H1 (cell line): ENCODE measurements at regions not wholly inside any gene's neighbourhood (a gene's known extent, or its start where the extent isn't known, plus 50 kb on each side); places are given as distances from the start of the nearest gene placed in this dataset.

ENCODE experiments used
- CTCF ChIA-PET: fragments of 300-600 bp; sonication (Branson Sonifier 250); formaldehyde crosslinking; loops from one replicate; lab custom pipeline; 2021; ENCODE audit not compliant: partially characterized antibody; lab: Charles Lee
- POLR2A ChIA-PET: fragments of 300-600 bp; sonication (Branson Sonifier 250); formaldehyde crosslinking; loops from one replicate; lab custom pipeline; 2021; ENCODE audit warnings: inconsistent platforms; ENCODE audit not compliant: partially characterized antibody; lab: Charles Lee
- DNase-seq, 2 experiments: peaks; one replicate each; pipeline versions ENCODE4 v3.0.0 to v3.0.0-alpha.2; 2010 to 2022; ENCODE audit warnings: low spot score in 2 of 2, low read depth in 1 of 2, mixed read lengths in 1 of 2
- FAIRE-seq: peaks from 2 replicates; lab custom pipeline; 2011; peaks lifted over from hg19 to GRCh38; lab: Jason Lieb, UNC
- H2AFZ ChIP-seq: 2 replicates; pipeline ENCODE4 v1.8.1; 2012; ENCODE audit warnings: low read length, inconsistent platforms
- H2AK5ac ChIP-seq: 2 replicates; pipeline ENCODE4 v1.6.1; 2013; ENCODE audit warnings: low read depth, low read length
- H2BK120ac ChIP-seq: replicated peaks from 2 replicates; pipeline ENCODE3; 2013; ENCODE audit warnings: low read depth, low read length, inconsistent platforms
- H2BK12ac ChIP-seq: 2 replicates; pipeline ENCODE4 v1.6.1; 2013; ENCODE audit warnings: low read depth, low read length
- H2BK15ac ChIP-seq: 2 replicates; pipeline ENCODE4 v1.6.1; 2013; ENCODE audit warnings: low read length
- H2BK20ac ChIP-seq: 2 replicates; pipeline ENCODE4 v1.6.1; 2013; ENCODE audit warnings: low read length
- H2BK5ac ChIP-seq: 2 replicates; pipeline ENCODE4 v1.6.1; 2013; ENCODE audit warnings: low read depth, low read length
- H3K14ac ChIP-seq: 2 replicates; pipeline ENCODE4 v1.6.1; 2013; ENCODE audit warnings: inconsistent platforms; ENCODE audit not compliant: insufficient read length
- H3K18ac ChIP-seq: 2 replicates; pipeline ENCODE4 v1.6.1; 2013; ENCODE audit warnings: low read length; ENCODE audit errors: extremely low read depth
- H3K23ac ChIP-seq: 2 replicates; pipeline ENCODE4 v1.6.1; 2013; ENCODE audit warnings: inconsistent platforms; ENCODE audit not compliant: insufficient read length
- H3K23me2 ChIP-seq: 2 replicates; pipeline ENCODE4 v1.6.1; 2013; ENCODE audit warnings: low read depth, low read length
- H3K27ac ChIP-seq: 2 replicates; pipeline ENCODE4 v1.6.1; 2011; ENCODE audit warnings: low read depth, low read length, inconsistent platforms
- H3K27me3 ChIP-seq, 4 experiments: replicated peaks in 1 of 4; 1 replicate in 1 of 4; 2 replicates in 3 of 4; pipeline versions ENCODE4 v1.6.1 to v1.8.1; 2011 to 2013; ENCODE audit warnings: low read length in 3 of 4, mild to moderate bottlenecking in 3 of 4, inconsistent platforms in 2 of 4, mixed read lengths in 2 of 4, moderate library complexity in 1 of 4; ENCODE audit not compliant: control insufficient read depth in 3 of 4, insufficient read depth in 3 of 4; ENCODE audit errors: extremely low read depth in 1 of 4
- H3K36me3 ChIP-seq, 4 experiments: 2 replicates each; pipeline versions ENCODE4 v1.6.1 to v1.8.1; 2011 to 2013; ENCODE audit warnings: mild to moderate bottlenecking in 4 of 4, low read length in 3 of 4, moderate library complexity in 2 of 4, control low read depth in 1 of 4, inconsistent platforms in 1 of 4; ENCODE audit not compliant: insufficient read depth in 4 of 4, control insufficient read depth in 2 of 4
- H3K4ac ChIP-seq: replicated peaks from 2 replicates; pipeline ENCODE3; 2013; ENCODE audit warnings: low read length, low read depth, mixed read lengths, inconsistent platforms; ENCODE audit not compliant: insufficient read length
- H3K4me1 ChIP-seq, 4 experiments: replicated peaks in 1 of 4; 1 replicate in 1 of 4; 2 replicates in 3 of 4; pipeline versions ENCODE4 v1.6.1 to v1.8.1; 2011 to 2013; ENCODE audit warnings: low read length in 3 of 4, inconsistent platforms in 2 of 4, mixed read lengths in 1 of 4; ENCODE audit not compliant: insufficient read depth in 4 of 4, control insufficient read depth in 3 of 4
- H3K4me2 ChIP-seq, 2 experiments: 2 replicates each; pipeline versions ENCODE4 v1.6.1 to v1.8.1; 2011 to 2013; ENCODE audit warnings: low read depth in 2 of 2, low read length in 2 of 2, control low read depth in 1 of 2, inconsistent platforms in 1 of 2, mild to moderate bottlenecking in 1 of 2; ENCODE audit not compliant: insufficient read depth in 1 of 2
- H3K4me3 ChIP-seq, 4 experiments: fragments of 200-600, 300-600 bp in 1 of 4; sonication (generic), shearing (Covaris generic), sonication (Bioruptor Twin) in 1 of 4; 2 replicates each; pipeline versions ENCODE4 v1.5.1 to v1.8.1; 2011 to 2016; ENCODE audit warnings: low read length in 4 of 4, low read depth in 3 of 4, control low read depth in 2 of 4, inconsistent platforms in 2 of 4, mild to moderate bottlenecking in 2 of 4, mixed read lengths in 1 of 4, moderate library complexity in 1 of 4; ENCODE audit not compliant: insufficient read depth in 2 of 4; ENCODE audit errors: extremely low read depth in 1 of 4
- H3K56ac ChIP-seq: replicated peaks from 2 replicates; pipeline ENCODE3; 2013; ENCODE audit warnings: low read depth, mild to moderate bottlenecking, mixed read lengths, low read length, inconsistent platforms; ENCODE audit not compliant: insufficient read length
- H3K79me1 ChIP-seq: 2 replicates; pipeline ENCODE4 v1.6.1; 2013; ENCODE audit warnings: low read depth, low read length, control low read depth
- H3K79me2 ChIP-seq, 2 experiments: 2 replicates each; pipeline versions ENCODE4 v1.6.1 to v1.8.1; 2012 to 2013; ENCODE audit warnings: low read length in 2 of 2, mild to moderate bottlenecking in 2 of 2, inconsistent platforms in 1 of 2; ENCODE audit not compliant: insufficient read depth in 2 of 2, control insufficient read depth in 1 of 2
- H3K9ac ChIP-seq, 4 experiments: replicated peaks in 1 of 4; 1 replicate in 1 of 4; 2 replicates in 3 of 4; pipeline versions ENCODE4 v1.6.1 to v1.8.1; 2011 to 2013; ENCODE audit warnings: low read depth in 3 of 4, low read length in 3 of 4, control low read depth in 2 of 4, mild to moderate bottlenecking in 2 of 4, moderate library complexity in 2 of 4, inconsistent platforms in 1 of 4; ENCODE audit errors: extremely low read depth in 1 of 4
- H3K9me3 ChIP-seq, 2 experiments: 2 replicates each; pipeline versions ENCODE4 v1.6.1 to v1.8.1; 2012 to 2013; ENCODE audit warnings: mild to moderate bottlenecking in 2 of 2, moderate library complexity in 2 of 2, control low read depth in 1 of 2, inconsistent platforms in 1 of 2, low read depth in 1 of 2, low read length in 1 of 2, mixed read lengths in 1 of 2; ENCODE audit not compliant: insufficient read depth in 2 of 2
- H4K20me1 ChIP-seq, 2 experiments: replicated peaks in 1 of 2; 2 replicates each; pipeline versions ENCODE3 to v1.8.1; 2011 to 2013; ENCODE audit warnings: inconsistent platforms in 2 of 2, low read length in 2 of 2, mild to moderate bottlenecking in 1 of 2; ENCODE audit not compliant: insufficient read depth in 2 of 2, control insufficient read depth in 1 of 2
- H4K5ac ChIP-seq: 2 replicates; pipeline ENCODE4 v1.6.1; 2013; ENCODE audit warnings: low read length, low read depth, mixed read lengths, inconsistent platforms; ENCODE audit not compliant: insufficient read length
- H4K8ac ChIP-seq: 2 replicates; pipeline ENCODE4 v1.8.0; 2013; ENCODE audit warnings: mild to moderate bottlenecking, moderate library complexity, low read length, inconsistent platforms; ENCODE audit not compliant: insufficient read depth; ENCODE audit errors: extremely low read depth
- H4K91ac ChIP-seq: replicated peaks from 2 replicates; pipeline ENCODE3; 2013; ENCODE audit warnings: low read length, mixed read lengths, inconsistent platforms; ENCODE audit not compliant: insufficient read length
- CEBPB ChIP-seq: IDR thresholded peaks from 2 replicates; pipeline ENCODE4 v1.6.1; 2012; ENCODE audit warnings: low read depth, low read length
- EZH2 ChIP-seq: fragments of 200-600 bp; sonication (generic); IDR thresholded peaks from 2 replicates; pipeline ENCODE4 v1.7.1; 2012; ENCODE audit warnings: low read depth, mild to moderate bottlenecking, moderate library complexity, low read length, inconsistent platforms; ENCODE audit not compliant: severe bottlenecking
- WGBS, 2 experiments: shearing (Covaris generic) in 1 of 2; methylation state at CpG; one replicate each; pipeline versions ENCODE4 v1.1.6 to v1.1.7; 2013 to 2015; ENCODE audit warnings: low lambda C conversion rate in 2 of 2, mixed read lengths in 2 of 2, inconsistent platforms in 1 of 2, low coverage in 1 of 2, missing lambda C conversion rate in 1 of 2; ENCODE audit not compliant: insufficient replicate concordance in 2 of 2, insufficient coverage in 1 of 2, insufficient read length in 1 of 2; ENCODE audit errors: extremely low coverage in 1 of 2, missing lambda C conversion rate in 1 of 2; 5-methylcytosine and 5-hydroxymethylcytosine counted together

- no peak overlapping the region for H4K5ac ChIP-seq
- H3K79me1 ChIP-seq = no peaks in the 10 kb centered on the region
- no peak overlapping the region for H2AK5ac ChIP-seq
- no peak overlapping the region for H3K4me2 ChIP-seq
- H3K18ac ChIP-seq = no peak overlapping the region
- H3K56ac ChIP-seq = no peak overlapping the region
- no peak for DNase-seq
- no peak overlapping the region for H4K91ac ChIP-seq
- H3K14ac ChIP-seq = no peak overlapping the region
- H3K9me3 ChIP-seq = no peaks in the 10 kb centered on the region
- CTCF ChIA-PET = interaction anchor here (0.5 kb wide), 1 partner anchor 405 kb away, joined by 3 read pairs; no protein-coding TSS in a partner anchor
- POLR2A ChIA-PET = no interaction called here
- H3K36me3 ChIP-seq = no peaks in the 10 kb centered on the region
- H3K4me3 ChIP-seq = no peak overlapping the region
- H3K27ac ChIP-seq = no peak overlapping the region
- H2BK12ac ChIP-seq = no peak overlapping the region
- H3K9ac ChIP-seq = no peak overlapping the region
- H3K23ac ChIP-seq = no peak overlapping the region
- TF ChIP-seq CEBPB (peak; percentile 27; the same call in 1 of the 2 replicates), EZH2 (no peak)
- H4K20me1 ChIP-seq = no peaks in the 10 kb centered on the region
- H3K4me1 ChIP-seq = no peaks in the 10 kb centered on the region
- no peak for FAIRE-seq
- 90% methylated on average over 4 of the region's 4 CpGs; no CpG with 5 or more reads in 1 of the 2 experiments for WGBS, 2 experiments
- no peak overlapping the region for H4K8ac ChIP-seq
- H2BK120ac ChIP-seq = no peak overlapping the region
- H2BK15ac ChIP-seq = no peak overlapping the region
- no peaks in the 10 kb centered on the region for H3K27me3 ChIP-seq
- no peaks in the 10 kb centered on the region for H3K79me2 ChIP-seq
- H3K4ac ChIP-seq = no peak overlapping the region
- no peak overlapping the region for H2AFZ ChIP-seq
- no peak overlapping the region for H2BK20ac ChIP-seq
- H2BK5ac ChIP-seq = no peak overlapping the region
- no peaks in the 10 kb centered on the region for H3K23me2 ChIP-seq
Observed at GRCh38 chr2:22055784-22056620, 932.2 kb downstream of the TDRD15 start.
